ENCODE measurements at regions not wholly inside any gene's neighbourhood (a gene's known extent, or its start where the extent isn't known, plus 50 kb on each side); places are given as distances from the start of the nearest gene placed in this dataset.

- intact Hi-C loops (cut with micrococcal nuclease) = no loop called here
- H3K27me3 Mint-ChIP-seq = peaks cover 3% of the 10 kb centered on the region
- H3K4me1 ChIP-seq (ENCODE audit: control insufficient read depth in 2 of 2, insufficient read depth in 2 of 2, low read length in 2 of 2) = no peaks in the 10 kb centered on the region
- DNase-seq = no peak
- CTCF ChIA-PET = no interaction called here
- H3K79me2 ChIP-seq (ENCODE audit: control insufficient read depth, insufficient read depth, low read length) = no peaks in the 10 kb centered on the region
- H3K36me3 ChIP-seq (replicated peaks in 1 of 2; ENCODE audit: control extremely low read depth in 1 of 2, control insufficient read depth in 1 of 2, extremely low read depth in 1 of 2, insufficient read depth in 2 of 2, low read length in 1 of 2) = no peaks in the 10 kb centered on the region
- H3K27me3 ChIP-seq (replicated peaks in 1 of 4; ENCODE audit: control extremely low read depth in 1 of 4, control insufficient read depth in 3 of 4, insufficient read depth in 4 of 4, low read length in 3 of 4) = no peaks in the 10 kb centered on the region
- no peak overlapping the region for H3K27ac ChIP-seq (ENCODE audit: low read length in 2 of 2)
- no peak overlapping the region for H3K4me3 ChIP-seq (ENCODE audit: control extremely low read depth in 1 of 5, extremely low read depth in 1 of 5, insufficient read depth in 1 of 5, low read depth in 2 of 5, low read length in 4 of 5)
- 82% methylated on average over 16 of the region's 25 CpGs for WGBS (ENCODE audit: insufficient coverage)
- no peak overlapping the region for H2AFZ ChIP-seq (ENCODE audit: insufficient read depth, low read depth, low read length, poor library complexity, severe bottlenecking)
- no peak overlapping the region for H3K9ac ChIP-seq (ENCODE audit: low read length)
- no peaks in the 10 kb centered on the region for H4K20me1 ChIP-seq (ENCODE audit: control insufficient read depth, insufficient read depth, low read length, poor library complexity, severe bottlenecking)
- ATAC-seq (ENCODE audit: low read depth) = no peak
- H3K9me3 ChIP-seq (ENCODE audit: control extremely low read depth in 1 of 3, control insufficient read depth in 2 of 3, insufficient read depth in 1 of 3, low read length in 2 of 3) = peaks cover 0 to 2% (median 0%) of the 10 kb centered on the region in 3 donors
- no peaks in the 10 kb centered on the region for H3K4me1 Mint-ChIP-seq
- no peaks in the 10 kb centered on the region for H3K9me3 Mint-ChIP-seq (ENCODE audit: insufficient read depth)
- no peak overlapping the region for H3K27ac Mint-ChIP-seq
- H3K4me3 Mint-ChIP-seq = no peak overlapping the region
- POLR2A ChIA-PET = no interaction called here
- H3K4me2 ChIP-seq (replicated peaks; ENCODE audit: low read depth, low read length, poor library complexity, severe bottlenecking) = no peak overlapping the region
- TF ChIP-seq EZH2 (IDR thresholded peaks at IDR 0.05; ENCODE audit: borderline replicate concordance, insufficient read depth, low read depth, low read length, poor library complexity, severe bottlenecking) (no peak), CTCF (IDR thresholded peaks at IDR 0.05) (no peak)
Measured at GRCh38 chr9:135186248-135187164, 99.0 kb downstream of the OLFM1 start.

- Histone ChIP-seq H4K20me1 (ENCODE audit: control insufficient read depth, insufficient read depth, low read length, poor library complexity, severe bottlenecking) (no peaks in the 10 kb centered on the region), H3K27ac (ENCODE audit: low read length in 2 of 2) (no peak overlapping the region), H3K4me2 (replicated peaks; ENCODE audit: low read depth, low read length, poor library complexity, severe bottlenecking) (no peak overlapping the region), H3K79me2 (ENCODE audit: control insufficient read depth, insufficient read depth, low read length) (no peaks in the 10 kb centered on the region), H3K4me1 (ENCODE audit: control insufficient read depth in 2 of 2, insufficient read depth in 2 of 2, low read length in 2 of 2) (no peaks in the 10 kb centered on the region), H3K36me3 (replicated peaks in 1 of 2; ENCODE audit: control extremely low read depth in 1 of 2, control insufficient read depth in 1 of 2, extremely low read depth in 1 of 2, insufficient read depth in 2 of 2, low read length in 1 of 2) (no peaks in the 10 kb centered on the region), H3K27me3 (replicated peaks in 1 of 4; ENCODE audit: control extremely low read depth in 1 of 4, control insufficient read depth in 3 of 4, insufficient read depth in 4 of 4, low read length in 3 of 4) (no peaks in the 10 kb centered on the region), H3K4me3 (ENCODE audit: control extremely low read depth in 1 of 5, extremely low read depth in 1 of 5, insufficient read depth in 1 of 5, low read depth in 2 of 5, low read length in 4 of 5) (no peak overlapping the region), H3K9me3 (ENCODE audit: control extremely low read depth in 1 of 3, control insufficient read depth in 2 of 3, insufficient read depth in 1 of 3, low read length in 2 of 3) (peaks cover 0 to 2% (median 0%) of the 10 kb centered on the region in 3 donors), H3K9ac (ENCODE audit: low read length) (no peak overlapping the region), H2AFZ (ENCODE audit: insufficient read depth, low read depth, low read length, poor library complexity, severe bottlenecking) (no peak overlapping the region)
- Mint-ChIP-seq H3K9me3 (ENCODE audit: insufficient read depth) (no peaks in the 10 kb centered on the region), H3K27me3 (peaks cover 3% of the 10 kb centered on the region), H3K27ac (no peak overlapping the region), H3K4me1 (no peaks in the 10 kb centered on the region), H3K4me3 (no peak overlapping the region)
- DNase-seq (no peak), ATAC-seq (ENCODE audit: low read depth) (no peak)
- ChIA-PET POLR2A (no interaction called here), CTCF (no interaction called here)
- intact Hi-C loops (cut with micrococcal nuclease) = no loop called here
- WGBS (ENCODE audit: insufficient coverage) = 81% methylated on average over 8 of the region's 14 CpGs
- TF ChIP-seq EZH2 (IDR thresholded peaks at IDR 0.05; ENCODE audit: borderline replicate concordance, insufficient read depth, low read depth, low read length, poor library complexity, severe bottlenecking) (no peak), CTCF (IDR thresholded peaks at IDR 0.05) (no peak)
Measured at GRCh38 chr9:135187365-135187764, 99.9 kb downstream of the OLFM1 start.
